SK-N-SH (cell line): ENCODE measurements at regions not wholly inside any gene's neighbourhood (a gene's known extent, or its start where the extent isn't known, plus 50 kb on each side); places are given as distances from the start of the nearest gene placed in this dataset.

ENCODE experiments used
- CTCF ChIP-seq: fragments of 200-600 bp; sonication (generic); IDR thresholded peaks from 2 replicates; pipeline ENCODE4 v1.6.1; 2017; ENCODE audit warnings: antibody characterized with exemption, mild to moderate bottlenecking, moderate library complexity
- EP300 ChIP-seq, 2 experiments: IDR thresholded peaks; 2 replicates each; pipeline versions ENCODE4 v1.4.0 to v1.6.1; 2012; ENCODE audit warnings: borderline replicate concordance in 1 of 2, low read depth in 1 of 2, low read length in 1 of 2
- EZH2phosphoT487 ChIP-seq: fragments of 200-600 bp; sonication (generic); IDR thresholded peaks from 2 replicates; pipeline ENCODE4 v1.6.1; 2017; ENCODE audit warnings: low read depth, mixed run types, mild to moderate bottlenecking, antibody characterized with exemption, moderate library complexity, borderline replicate concordance
- MAX ChIP-seq: IDR thresholded peaks from 2 replicates; pipeline ENCODE4 v1.4.0; 2012; ENCODE audit warnings: low read depth
- NRF1 ChIP-seq: IDR thresholded peaks from 2 replicates; pipeline ENCODE4 v1.6.1; 2012; ENCODE audit warnings: low read depth, mild to moderate bottlenecking, low read length
- REST ChIP-seq: IDR thresholded peaks from 2 replicates; pipeline ENCODE4 v1.6.1; 2012; ENCODE audit warnings: mild to moderate bottlenecking, low read depth, low read length, moderate library complexity
- RXRA ChIP-seq: IDR thresholded peaks from 2 replicates; pipeline ENCODE4 v1.4.0; 2012; ENCODE audit warnings: low read depth, mild to moderate bottlenecking, borderline replicate concordance
- TCF12 ChIP-seq: IDR thresholded peaks from 2 replicates; pipeline ENCODE4 v1.4.0; 2012
- TEAD4 ChIP-seq: IDR thresholded peaks from 2 replicates; pipeline ENCODE4 v1.4.0; 2012; ENCODE audit warnings: mild to moderate bottlenecking, borderline replicate concordance; ENCODE audit not compliant: insufficient read depth
- USF2 ChIP-seq: fragments of 150-350 bp; IDR thresholded peaks from 2 replicates; pipeline ENCODE4 v1.6.1; 2017; ENCODE audit warnings: antibody characterized with exemption, low read length, low read depth, borderline replicate concordance
- YY1 ChIP-seq: IDR thresholded peaks from 2 replicates; pipeline ENCODE4 v1.4.0; 2012; ENCODE audit warnings: low read depth, mild to moderate bottlenecking

- TF ChIP-seq CTCF (no peak), EP300 (IDR thresholded peaks at IDR 0.05; ENCODE audit: borderline replicate concordance in 1 of 2, low read depth in 1 of 2, low read length in 1 of 2) (no peak), EZH2phosphoT487 (no peak), YY1 (no peak), TCF12 (no peak), USF2 (no peak), REST (no peak), TEAD4 (no peak), NRF1 (no peak), MAX (no peak), RXRA (no peak)
Observed at GRCh38 chr5:93294996-93295395, 286.0 kb downstream of the NR2F1-AS1 start.
